ENCODE measurements at regions not wholly inside any gene's neighbourhood (a gene's known extent, or its start where the extent isn't known, plus 50 kb on each side); places are given as distances from the start of the nearest gene placed in this dataset.

- TF ChIP-seq, protein P1, sequence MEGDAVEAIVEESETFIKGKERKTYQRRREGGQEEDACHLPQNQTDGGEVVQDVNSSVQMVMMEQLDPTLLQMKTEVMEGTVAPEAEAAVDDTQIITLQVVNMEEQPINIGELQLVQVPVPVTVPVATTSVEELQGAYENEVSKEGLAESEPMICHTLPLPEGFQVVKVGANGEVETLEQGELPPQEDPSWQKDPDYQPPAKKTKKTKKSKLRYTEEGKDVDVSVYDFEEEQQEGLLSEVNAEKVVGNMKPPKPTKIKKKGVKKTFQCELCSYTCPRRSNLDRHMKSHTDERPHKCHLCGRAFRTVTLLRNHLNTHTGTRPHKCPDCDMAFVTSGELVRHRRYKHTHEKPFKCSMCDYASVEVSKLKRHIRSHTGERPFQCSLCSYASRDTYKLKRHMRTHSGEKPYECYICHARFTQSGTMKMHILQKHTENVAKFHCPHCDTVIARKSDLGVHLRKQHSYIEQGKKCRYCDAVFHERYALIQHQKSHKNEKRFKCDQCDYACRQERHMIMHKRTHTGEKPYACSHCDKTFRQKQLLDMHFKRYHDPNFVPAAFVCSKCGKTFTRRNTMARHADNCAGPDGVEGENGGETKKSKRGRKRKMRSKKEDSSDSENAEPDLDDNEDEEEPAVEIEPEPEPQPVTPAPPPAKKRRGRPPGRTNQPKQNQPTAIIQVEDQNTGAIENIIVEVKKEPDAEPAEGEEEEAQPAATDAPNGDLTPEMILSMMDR (IDR thresholded peaks at IDR 0.05; ENCODE audit: borderline replicate concordance, insufficient read depth, low read depth, low read length), result no peak
- H3K4me3 ChIP-seq (ENCODE audit: low read depth, low read length), result no peak overlapping the region
These were observed 50.1 kb upstream of the ASAP2 start for GRCh38 chr2:9156483-9156882.

DNA sequence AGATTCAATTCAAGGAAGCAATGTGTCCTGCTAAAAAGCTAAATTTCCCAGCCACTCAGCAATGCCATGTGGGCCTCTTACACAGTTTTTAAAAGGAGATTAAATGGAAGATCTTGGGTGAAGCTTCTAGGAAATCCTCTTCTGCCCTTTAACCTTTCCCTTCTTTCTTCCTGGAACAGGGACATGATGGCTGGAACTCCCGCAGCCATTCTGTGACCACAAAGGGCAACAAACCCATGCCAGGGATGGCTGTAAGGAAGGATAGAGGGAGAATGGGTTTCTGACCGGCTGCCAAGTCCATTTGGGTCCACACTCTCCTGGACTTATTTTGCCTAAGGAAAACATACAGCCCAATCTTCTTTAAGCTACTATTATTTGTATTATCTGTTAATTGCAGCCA is 52.6 kb upstream of the ASAP2 start:
- TF ChIP-seq, protein P1 (IDR thresholded peaks at IDR 0.05; ENCODE audit: borderline replicate concordance, insufficient read depth, low read depth, low read length), result no peak
- no peak overlapping the region for H3K4me3 ChIP-seq (ENCODE audit: low read depth, low read length)

GRCh38 chr2:9153643-9153980 is 53.0 kb upstream of the ASAP2 start:
- H3K4me3 ChIP-seq (ENCODE audit: low read depth, low read length), result no peak overlapping the region
- TF ChIP-seq, protein P1 (IDR thresholded peaks at IDR 0.05; ENCODE audit: borderline replicate concordance, insufficient read depth, low read depth, low read length), result no peak

DNA sequence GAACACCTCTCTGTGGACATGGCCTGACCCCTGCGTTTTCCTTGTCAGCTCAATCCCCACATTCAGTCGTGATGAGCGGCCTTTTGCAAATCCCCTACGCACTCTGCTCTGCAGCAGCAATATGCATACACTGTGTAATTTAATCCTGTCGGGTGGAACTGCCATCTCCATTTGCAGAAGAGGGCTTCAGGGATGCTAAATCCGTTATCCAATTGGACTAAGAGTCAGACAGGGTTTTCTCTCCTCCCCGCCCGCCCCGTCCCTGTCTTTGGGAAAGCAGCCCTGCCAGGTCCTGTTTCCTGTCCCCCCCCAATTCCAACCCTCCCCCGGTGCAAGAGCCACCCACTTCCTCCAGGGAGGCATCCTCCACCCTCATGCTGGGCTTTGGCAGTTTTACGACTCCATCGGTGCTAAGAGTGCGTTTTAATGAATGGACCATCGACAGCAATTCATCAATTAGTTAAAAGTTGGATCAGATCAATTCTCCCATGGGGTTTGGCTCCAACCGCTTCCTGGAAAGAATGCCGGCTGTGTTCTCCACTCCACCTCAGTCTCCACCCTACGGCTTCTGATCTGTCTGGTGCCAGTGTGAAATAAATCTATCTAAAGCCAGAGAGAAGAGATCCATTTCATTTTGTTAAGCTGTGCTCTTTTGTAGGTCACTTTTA is 53.5 kb upstream of the ASAP2 start:
- H3K4me3 ChIP-seq (ENCODE audit: low read depth, low read length), result no peak overlapping the region
- TF ChIP-seq, protein P1 (IDR thresholded peaks at IDR 0.05; ENCODE audit: borderline replicate concordance, insufficient read depth, low read depth, low read length), result no peak

GRCh38 chr2:9150906-9151305 is 55.7 kb upstream of the ASAP2 start:
- TF ChIP-seq, protein P1 (IDR thresholded peaks at IDR 0.05; ENCODE audit: borderline replicate concordance, insufficient read depth, low read depth, low read length), result no peak
- no peak overlapping the region for H3K4me3 ChIP-seq (ENCODE audit: low read depth, low read length)

- H3K4me3 ChIP-seq (ENCODE audit: low read depth, low read length), result no peak overlapping the region
- TF ChIP-seq, protein P1 (IDR thresholded peaks at IDR 0.05; ENCODE audit: borderline replicate concordance, insufficient read depth, low read depth, low read length), result no peak
These were observed 56.1 kb upstream of the ASAP2 start for GRCh38 chr2:9150568-9150900.

- H3K4me3 ChIP-seq (ENCODE audit: low read depth, low read length), result no peak overlapping the region
- TF ChIP-seq, protein P1 (IDR thresholded peaks at IDR 0.05; ENCODE audit: borderline replicate concordance, insufficient read depth, low read depth, low read length), result no peak
These were observed 56.7 kb upstream of the ASAP2 start for GRCh38 chr2:9149726-9150567.

Data from GM12875 (cell line).